ENCODE measurements at regions not wholly inside any gene's neighbourhood (a gene's known extent, or its start where the extent isn't known, plus 50 kb on each side); places are given as distances from the start of the nearest gene placed in this dataset.

- DNase-seq (ENCODE audit: low spot score) = no peak
- TF ChIP-seq, protein P1, sequence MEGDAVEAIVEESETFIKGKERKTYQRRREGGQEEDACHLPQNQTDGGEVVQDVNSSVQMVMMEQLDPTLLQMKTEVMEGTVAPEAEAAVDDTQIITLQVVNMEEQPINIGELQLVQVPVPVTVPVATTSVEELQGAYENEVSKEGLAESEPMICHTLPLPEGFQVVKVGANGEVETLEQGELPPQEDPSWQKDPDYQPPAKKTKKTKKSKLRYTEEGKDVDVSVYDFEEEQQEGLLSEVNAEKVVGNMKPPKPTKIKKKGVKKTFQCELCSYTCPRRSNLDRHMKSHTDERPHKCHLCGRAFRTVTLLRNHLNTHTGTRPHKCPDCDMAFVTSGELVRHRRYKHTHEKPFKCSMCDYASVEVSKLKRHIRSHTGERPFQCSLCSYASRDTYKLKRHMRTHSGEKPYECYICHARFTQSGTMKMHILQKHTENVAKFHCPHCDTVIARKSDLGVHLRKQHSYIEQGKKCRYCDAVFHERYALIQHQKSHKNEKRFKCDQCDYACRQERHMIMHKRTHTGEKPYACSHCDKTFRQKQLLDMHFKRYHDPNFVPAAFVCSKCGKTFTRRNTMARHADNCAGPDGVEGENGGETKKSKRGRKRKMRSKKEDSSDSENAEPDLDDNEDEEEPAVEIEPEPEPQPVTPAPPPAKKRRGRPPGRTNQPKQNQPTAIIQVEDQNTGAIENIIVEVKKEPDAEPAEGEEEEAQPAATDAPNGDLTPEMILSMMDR (IDR thresholded peaks at IDR 0.05; ENCODE audit: extremely low read depth, insufficient read depth, missing control alignments) = no peak
- in situ Hi-C loops (cut with MboI; ENCODE audit: low pct_unique_long_range_greater_than_20kb, low sequenced_read_pairs, unreplicated experiment) = no loop called here
Observed at GRCh38 chr2:138441916-138442315, 59.7 kb upstream of the SPOPL start.

DNA sequence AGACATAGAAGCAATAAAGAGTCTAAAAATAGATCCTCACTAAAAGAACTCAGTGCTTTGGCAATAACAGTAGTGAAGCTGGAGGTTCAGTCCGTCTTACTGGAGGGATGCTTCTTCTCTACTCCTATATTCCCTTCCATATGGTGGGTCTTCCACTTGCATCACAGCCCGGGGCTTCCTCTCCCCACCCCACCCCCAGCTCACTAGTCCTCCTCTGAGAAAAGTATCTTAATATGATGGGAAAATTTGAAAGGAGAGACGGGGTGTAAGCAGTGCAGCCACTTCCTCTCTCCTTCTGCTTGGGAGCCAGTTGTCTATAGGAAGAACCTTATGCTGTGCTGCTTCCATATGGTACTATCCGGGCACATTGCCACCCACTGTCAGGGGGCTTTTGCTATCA is 57.2 kb upstream of the SPOPL start:
- in situ Hi-C loops (cut with MboI; ENCODE audit: low pct_unique_long_range_greater_than_20kb, low sequenced_read_pairs, unreplicated experiment) = no loop called here
- no peak for DNase-seq (ENCODE audit: low spot score)
- TF ChIP-seq, protein P1 (IDR thresholded peaks at IDR 0.05; ENCODE audit: extremely low read depth, insufficient read depth, missing control alignments) = no peak

DNA sequence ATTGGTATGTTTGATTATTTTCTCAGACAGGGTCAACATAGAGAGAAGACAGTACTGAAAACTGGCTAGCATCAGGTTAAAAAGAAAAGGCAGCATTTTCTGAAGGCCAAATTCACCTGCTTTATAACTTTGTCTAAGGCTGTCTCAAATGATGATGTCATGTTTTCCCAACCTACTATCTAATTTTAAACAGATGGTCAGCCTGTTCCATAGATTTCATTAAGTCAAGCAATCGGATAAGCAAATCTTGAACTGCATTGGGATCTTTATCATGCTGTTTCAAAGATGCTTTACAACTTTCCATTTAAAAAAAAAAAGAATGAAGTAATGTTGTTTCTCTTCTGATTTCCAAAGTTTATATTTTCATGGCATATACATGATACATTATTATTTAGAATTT is 56.3 kb upstream of the SPOPL start:
- DNase-seq (ENCODE audit: low spot score) = no peak
- in situ Hi-C loops (cut with MboI; ENCODE audit: low pct_unique_long_range_greater_than_20kb, low sequenced_read_pairs, unreplicated experiment) = no loop called here
- TF ChIP-seq, protein P1 (IDR thresholded peaks at IDR 0.05; ENCODE audit: extremely low read depth, insufficient read depth, missing control alignments) = no peak

DNA sequence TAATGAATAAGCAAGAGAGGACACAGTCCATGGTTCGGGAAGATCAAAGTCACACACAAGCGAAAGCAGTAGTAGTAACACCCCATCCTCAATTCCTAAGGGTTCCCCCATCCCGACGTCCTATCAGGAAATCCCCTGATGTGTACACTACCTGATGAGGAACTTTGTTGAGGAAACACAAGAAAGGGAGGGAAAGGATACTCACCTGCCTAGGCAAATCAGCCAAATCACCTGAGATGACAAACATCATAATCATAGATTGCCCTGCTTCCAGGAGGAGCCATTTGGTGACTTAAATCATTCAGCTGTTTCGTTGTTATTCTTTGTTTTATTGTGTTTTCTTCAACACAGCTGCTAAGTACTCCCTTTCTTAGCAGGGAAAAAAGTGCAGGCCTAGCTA is 55.5 kb upstream of the SPOPL start:
- in situ Hi-C loops (cut with MboI; ENCODE audit: low pct_unique_long_range_greater_than_20kb, low sequenced_read_pairs, unreplicated experiment) = no loop called here
- TF ChIP-seq, protein P1 (IDR thresholded peaks at IDR 0.05; ENCODE audit: extremely low read depth, insufficient read depth, missing control alignments) = no peak
- no peak for DNase-seq (ENCODE audit: low spot score)

GRCh38 chr2:138447889-138448570 is 53.5 kb upstream of the SPOPL start:
- no peak for DNase-seq (ENCODE audit: low spot score)
- in situ Hi-C loops (cut with MboI; ENCODE audit: low pct_unique_long_range_greater_than_20kb, low sequenced_read_pairs, unreplicated experiment) = no loop called here
- TF ChIP-seq, protein P1 (IDR thresholded peaks at IDR 0.05; ENCODE audit: extremely low read depth, insufficient read depth, missing control alignments) = no peak
